ENCODE measurements at regions not wholly inside any gene's neighbourhood (a gene's known extent, or its start where the extent isn't known, plus 50 kb on each side); places are given as distances from the start of the nearest gene placed in this dataset.

GRCh38 chr1:208868554-208868953, 624.4 kb upstream of the PLXNA2 start:
- Mint-ChIP-seq H3K27ac (ENCODE audit: unreplicated experiment) (no peak overlapping the region), H3K9me3 (ENCODE audit: unreplicated experiment) (no peaks in the 10 kb centered on the region), H3K36me3 (ENCODE audit: insufficient read depth, unreplicated experiment) (no peaks in the 10 kb centered on the region), H3K4me3 (ENCODE audit: unreplicated experiment) (no peak overlapping the region), H3K4me1 (ENCODE audit: low read depth, unreplicated experiment) (no peaks in the 10 kb centered on the region), H3K27me3 (ENCODE audit: insufficient read depth, unreplicated experiment) (peaks cover 19% of the 10 kb centered on the region)
- no peak for DNase-seq
- no peak for TF ChIP-seq CTCF (IDR thresholded peaks at IDR 0.05; ENCODE audit: insufficient read depth in 1 of 2, low read depth in 1 of 2, low read length in 1 of 2, severe bottlenecking in 1 of 2, unreplicated experiment in 1 of 2)
- Histone ChIP-seq H3K4me3 (ENCODE audit: low read depth, low read length) (no peak overlapping the region), H3K27me3 (replicated peaks; ENCODE audit: control insufficient read depth, insufficient read depth, low read length) (no peaks in the 10 kb centered on the region), H3K4me1 (no peaks in the 10 kb centered on the region), H3K36me3 (ENCODE audit: control insufficient read depth, insufficient read depth, low read length) (no peaks in the 10 kb centered on the region), H3K9me3 (no peaks in the 10 kb centered on the region)
- ChIA-PET POLR2A (interaction anchor here (0.6 kb wide), 1 partner anchor 14 kb away, joined by 3 read pairs; no protein-coding TSS in a partner anchor), CTCF (no interaction called here)
- BruUV-seq (replicated peaks), result no TSS peak
- intact Hi-C loops (cut with micrococcal nuclease; ENCODE audit: unreplicated experiment), result no loop called here

- intact Hi-C loops (cut with micrococcal nuclease; ENCODE audit: unreplicated experiment), result no loop called here
- ChIA-PET CTCF (no interaction called here), POLR2A (no interaction called here)
- Histone ChIP-seq H3K27me3 (replicated peaks; ENCODE audit: control insufficient read depth, insufficient read depth, low read length) (no peaks in the 10 kb centered on the region), H3K9me3 (no peaks in the 10 kb centered on the region), H3K36me3 (ENCODE audit: control insufficient read depth, insufficient read depth, low read length) (no peaks in the 10 kb centered on the region), H3K4me1 (no peaks in the 10 kb centered on the region), H3K4me3 (ENCODE audit: low read depth, low read length) (no peak overlapping the region)
- H3K36me3 Mint-ChIP-seq (ENCODE audit: insufficient read depth, unreplicated experiment), result no peaks in the 10 kb centered on the region
- H3K27ac Mint-ChIP-seq (ENCODE audit: unreplicated experiment), result no peak overlapping the region
- no peaks in the 10 kb centered on the region for H3K9me3 Mint-ChIP-seq (ENCODE audit: unreplicated experiment)
- H3K27me3 Mint-ChIP-seq (ENCODE audit: insufficient read depth, unreplicated experiment), result peaks cover 16% of the 10 kb centered on the region
- H3K4me3 Mint-ChIP-seq (ENCODE audit: unreplicated experiment), result no peak overlapping the region
- no TSS peak for BruUV-seq (replicated peaks)
- TF ChIP-seq CTCF (IDR thresholded peaks at IDR 0.05; ENCODE audit: insufficient read depth in 1 of 2, low read depth in 1 of 2, low read length in 1 of 2, severe bottlenecking in 1 of 2, unreplicated experiment in 1 of 2), result no peak
- no peaks in the 10 kb centered on the region for H3K4me1 Mint-ChIP-seq (ENCODE audit: low read depth, unreplicated experiment)
- DNase-seq, result no peak
Observed at GRCh38 chr1:208874915-208875314, 630.7 kb upstream of the PLXNA2 start.

GRCh38 chr1:208879022-208879421, 634.8 kb upstream of the PLXNA2 start:
- H3K36me3 ChIP-seq (ENCODE audit: control insufficient read depth, insufficient read depth, low read length), result no peaks in the 10 kb centered on the region
- H3K27me3 ChIP-seq (replicated peaks; ENCODE audit: control insufficient read depth, insufficient read depth, low read length), result no peaks in the 10 kb centered on the region
- Mint-ChIP-seq H3K36me3 (ENCODE audit: insufficient read depth, unreplicated experiment) (no peaks in the 10 kb centered on the region), H3K4me1 (ENCODE audit: low read depth, unreplicated experiment) (no peaks in the 10 kb centered on the region), H3K27me3 (ENCODE audit: insufficient read depth, unreplicated experiment) (peaks cover 14% of the 10 kb centered on the region), H3K4me3 (ENCODE audit: unreplicated experiment) (no peak overlapping the region), H3K9me3 (ENCODE audit: unreplicated experiment) (no peaks in the 10 kb centered on the region), H3K27ac (ENCODE audit: unreplicated experiment) (no peak overlapping the region)
- no peaks in the 10 kb centered on the region for H3K4me1 ChIP-seq
- CTCF ChIA-PET, result no interaction called here
- intact Hi-C loops (cut with micrococcal nuclease; ENCODE audit: unreplicated experiment), result no loop called here
- no peak for TF ChIP-seq CTCF (IDR thresholded peaks at IDR 0.05; ENCODE audit: insufficient read depth in 1 of 2, low read depth in 1 of 2, low read length in 1 of 2, severe bottlenecking in 1 of 2, unreplicated experiment in 1 of 2)
- POLR2A ChIA-PET, result no interaction called here
- no peaks in the 10 kb centered on the region for H3K9me3 ChIP-seq
- DNase-seq, result no peak
- no TSS peak for BruUV-seq (replicated peaks)
- H3K4me3 ChIP-seq (ENCODE audit: low read depth, low read length), result no peak overlapping the region

All from Caco-2 (cell line).